NK-92 treated with Interleukin-12 subunit alpha and Interleukin-12 subunit beta, amount 100 ng/mL, for 24 hours (cell line): ENCODE measurements at regions not wholly inside any gene's neighbourhood (a gene's known extent, or its start where the extent isn't known, plus 50 kb on each side); places are given as distances from the start of the nearest gene placed in this dataset.
"Not testable (repeated sequence)": the region's sequence is repeated elsewhere in the genome, so short reads cannot be mapped to it uniquely, and the experiment has no call there.

Experiments used
- DNase-seq: peaks from one replicate; lab custom pipeline; 2025; lab: John Stamatoyannopoulos, UW

GRCh38 chr5:174523311-174524071 is 200.9 kb upstream of the MSX2 start:
- no peak for DNase-seq

- no peak for DNase-seq
These were observed 200.0 kb upstream of the MSX2 start for GRCh38 chr5:174524351-174524750.

- no peak for DNase-seq
These were observed 198.2 kb upstream of the MSX2 start for GRCh38 chr5:174526177-174526576.

GRCh38 chr5:174527916-174528540 is 196.4 kb upstream of the MSX2 start:
- DNase-seq = no peak

- DNase-seq = no peak
These were observed 195.4 kb upstream of the MSX2 start for GRCh38 chr5:174528821-174529544.

GRCh38 chr5:174529925-174530681 is 194.3 kb upstream of the MSX2 start:
- no peak for DNase-seq

- no peak for DNase-seq
These were observed 192.6 kb upstream of the MSX2 start for GRCh38 chr5:174531782-174532191.

GRCh38 chr5:174532455-174533453 is 191.6 kb upstream of the MSX2 start:
- no peak for DNase-seq

GRCh38 chr5:174533751-174534241 is 190.6 kb upstream of the MSX2 start:
- DNase-seq = no peak

GRCh38 chr5:174535669-174536068 is 188.7 kb upstream of the MSX2 start:
- no peak for DNase-seq

GRCh38 chr5:174539823-174540222 is 184.6 kb upstream of the MSX2 start:
- not testable (repeated sequence) for DNase-seq

GRCh38 chr5:174542037-174542436 is 182.3 kb upstream of the MSX2 start:
- DNase-seq = no peak

GRCh38 chr5:174542471-174542870 is 181.9 kb upstream of the MSX2 start:
- DNase-seq = no peak

GRCh38 chr5:174545926-174546325 is 178.5 kb upstream of the MSX2 start:
- DNase-seq = no peak

- no peak for DNase-seq
These were observed 176.6 kb upstream of the MSX2 start for GRCh38 chr5:174547814-174548213.

- no peak for DNase-seq
These were observed 175.1 kb upstream of the MSX2 start for GRCh38 chr5:174549254-174549653.

- DNase-seq = no peak
These were observed 174.4 kb upstream of the MSX2 start for GRCh38 chr5:174550026-174550425.

- DNase-seq = no peak
These were observed 172.0 kb upstream of the MSX2 start for GRCh38 chr5:174552428-174552827.

GRCh38 chr5:174553556-174553955 is 170.8 kb upstream of the MSX2 start:
- no peak for DNase-seq

- no peak for DNase-seq
These were observed 168.7 kb upstream of the MSX2 start for GRCh38 chr5:174555726-174556125.

GRCh38 chr5:174556756-174557155 is 167.6 kb upstream of the MSX2 start:
- no peak for DNase-seq
